NCI-H128 (cell line): ENCODE measurements at regions not wholly inside any gene's neighbourhood (a gene's known extent, or its start where the extent isn't known, plus 50 kb on each side); places are given as distances from the start of the nearest gene placed in this dataset.
"Not testable (repeated sequence)": the region's sequence is repeated elsewhere in the genome, so short reads cannot be mapped to it uniquely, and the experiment has no call there.

Experiments used
- DNase-seq: peaks from one replicate; lab custom pipeline; 2025; ENCODE audit not compliant: unreplicated experiment; lab: John Stamatoyannopoulos, UW

- no peak for DNase-seq
Measured at GRCh38 chr12:124707316-124707715, 139.9 kb upstream of the NCOR2 start.

GRCh38 chr12:124706363-124706762 lies 139.0 kb upstream of the NCOR2 start:
- DNase-seq, result no peak

DNA sequence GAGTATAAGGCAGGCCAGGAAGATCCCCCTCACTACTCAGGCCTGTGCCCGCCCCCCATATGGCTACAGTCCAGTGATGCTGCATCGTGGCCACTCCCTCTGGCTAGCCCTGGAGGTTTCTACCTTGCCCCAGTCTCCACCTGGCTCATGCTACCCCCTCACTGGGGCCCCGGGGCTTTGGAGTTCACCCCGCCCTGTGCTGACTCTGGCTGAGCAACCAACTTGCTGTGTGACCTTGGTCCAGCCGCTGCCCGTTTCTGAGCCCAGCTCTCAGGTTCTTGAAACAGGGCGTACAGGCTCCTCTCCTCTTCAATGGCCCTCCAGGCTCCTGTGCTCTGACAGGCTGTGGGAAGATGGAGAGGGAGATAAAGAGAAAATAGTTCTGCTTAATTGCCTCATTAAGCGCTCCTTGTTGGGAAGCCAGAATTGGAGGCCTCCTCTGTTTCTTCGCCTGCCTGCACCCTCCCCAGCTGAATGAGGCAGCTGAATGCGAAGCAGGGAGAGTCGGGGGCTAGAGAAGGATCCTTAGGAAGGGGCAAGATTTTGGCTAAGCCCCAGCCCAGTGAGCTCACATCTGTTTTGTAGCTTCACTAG lies 138.2 kb upstream of the NCOR2 start:
- no peak for DNase-seq

DNA sequence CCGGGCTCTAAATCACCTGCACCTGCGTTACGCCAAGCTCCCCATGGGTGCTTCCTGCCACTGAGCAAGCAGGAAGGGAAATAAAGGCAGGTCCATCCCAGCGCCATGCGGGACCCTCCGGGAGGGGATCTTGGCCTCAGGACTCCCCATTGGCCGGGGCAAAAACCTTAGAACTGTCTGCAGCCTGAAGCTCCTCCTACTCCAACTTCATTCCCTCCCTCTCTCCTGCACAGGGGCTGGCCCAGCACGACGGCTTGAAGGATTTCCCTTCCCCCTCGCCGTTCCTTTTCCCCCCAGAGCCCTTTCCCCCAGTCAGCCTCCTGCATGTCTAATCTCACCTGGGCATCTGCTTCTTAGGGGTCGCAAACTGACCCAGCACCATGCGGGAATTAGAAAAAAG lies 137.2 kb upstream of the NCOR2 start:
- DNase-seq, result no peak

DNA sequence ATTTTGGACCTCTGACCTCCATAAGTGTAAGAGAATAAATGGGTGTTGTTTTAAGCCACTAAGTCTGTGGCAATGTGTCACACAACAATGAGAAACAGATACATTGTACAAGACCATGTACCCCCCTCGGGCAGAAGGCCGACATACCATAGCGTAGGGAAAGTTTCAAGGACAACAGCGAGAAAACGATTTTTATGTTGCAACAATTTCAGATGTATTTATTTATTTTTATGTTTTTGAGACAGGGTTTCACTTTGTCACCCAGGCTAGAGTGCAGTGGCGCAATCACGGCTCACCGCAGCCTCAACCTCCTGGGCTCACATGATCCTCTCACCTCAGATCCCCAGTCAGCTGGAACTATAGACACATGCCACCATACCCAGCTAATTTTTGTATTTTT lies 136.4 kb upstream of the NCOR2 start:
- no peak for DNase-seq

DNA sequence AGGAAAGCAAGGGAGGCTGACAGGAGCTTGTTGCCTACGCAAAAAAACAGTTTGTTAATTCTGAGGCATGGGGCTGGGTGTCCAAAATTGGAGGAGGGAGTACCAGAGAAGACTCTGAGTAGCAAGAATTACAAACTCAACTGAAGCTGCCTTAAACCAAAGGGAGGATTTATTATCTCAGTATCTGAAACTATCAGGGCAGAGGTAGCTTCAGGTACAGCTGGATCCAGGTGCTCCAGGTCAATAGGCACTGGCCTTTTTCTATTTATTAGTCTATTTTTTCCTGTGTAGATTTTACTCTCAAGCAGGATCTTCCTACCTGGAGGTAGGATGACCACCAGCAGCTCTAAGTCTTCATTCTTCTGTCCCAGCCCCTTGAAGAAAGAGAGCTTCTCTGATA lies 135.3 kb upstream of the NCOR2 start:
- DNase-seq, result no peak

DNA sequence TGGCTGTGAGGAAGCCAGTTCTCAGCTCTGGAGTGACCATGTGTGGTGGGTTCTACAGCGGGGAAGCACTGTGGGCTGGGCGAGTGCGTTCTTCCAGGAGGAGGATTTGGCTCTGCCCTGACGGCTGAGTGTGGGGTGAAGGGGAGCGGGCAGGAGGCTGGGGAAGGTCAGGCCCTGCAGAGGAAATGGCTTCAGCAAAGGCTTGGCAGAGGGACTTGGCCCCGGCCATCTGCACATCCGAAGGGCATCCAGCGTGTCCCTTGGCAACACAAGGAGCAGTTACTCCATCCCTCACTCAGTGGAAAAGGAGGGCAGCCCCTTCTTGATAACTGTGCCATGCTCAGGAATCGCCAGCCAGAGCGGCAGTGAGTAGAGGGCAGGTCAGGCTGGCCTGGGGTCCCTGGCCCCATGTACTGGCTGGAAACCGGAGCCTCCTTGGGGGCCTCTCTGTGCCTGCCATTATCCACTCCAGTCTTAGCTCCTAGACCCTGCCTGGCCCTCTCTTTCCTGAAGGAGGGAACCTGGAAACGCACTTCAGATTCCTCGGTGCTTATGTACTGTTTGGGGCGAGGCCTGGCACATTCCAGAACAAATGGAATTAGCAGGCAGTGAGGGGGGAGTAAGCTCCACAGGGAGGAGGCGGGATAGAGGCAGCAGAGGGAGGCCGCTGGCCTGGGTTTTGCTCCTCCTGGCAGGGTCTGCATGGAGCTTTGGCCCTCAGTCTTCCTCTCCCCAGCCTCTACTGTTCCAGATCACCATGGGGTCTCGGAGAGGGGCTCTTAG lies 133.6 kb upstream of the NCOR2 start:
- DNase-seq, result no peak

- DNase-seq, result no peak
Measured at GRCh38 chr12:124699909-124700308, 132.5 kb upstream of the NCOR2 start.

- DNase-seq, result no peak
Measured at GRCh38 chr12:124698998-124699305, 131.5 kb upstream of the NCOR2 start.

GRCh38 chr12:124698211-124698997 lies 131.0 kb upstream of the NCOR2 start:
- no peak for DNase-seq

GRCh38 chr12:124697722-124698121 lies 130.3 kb upstream of the NCOR2 start:
- DNase-seq, result not testable (repeated sequence)

GRCh38 chr12:124696693-124697476 lies 129.5 kb upstream of the NCOR2 start:
- no peak for DNase-seq

GRCh38 chr12:124695861-124696260 lies 128.4 kb upstream of the NCOR2 start:
- no peak for DNase-seq

GRCh38 chr12:124694846-124695497 lies 127.6 kb upstream of the NCOR2 start:
- no peak for DNase-seq

- DNase-seq, result no peak
Measured at GRCh38 chr12:124694250-124694649, 126.8 kb upstream of the NCOR2 start.

DNA sequence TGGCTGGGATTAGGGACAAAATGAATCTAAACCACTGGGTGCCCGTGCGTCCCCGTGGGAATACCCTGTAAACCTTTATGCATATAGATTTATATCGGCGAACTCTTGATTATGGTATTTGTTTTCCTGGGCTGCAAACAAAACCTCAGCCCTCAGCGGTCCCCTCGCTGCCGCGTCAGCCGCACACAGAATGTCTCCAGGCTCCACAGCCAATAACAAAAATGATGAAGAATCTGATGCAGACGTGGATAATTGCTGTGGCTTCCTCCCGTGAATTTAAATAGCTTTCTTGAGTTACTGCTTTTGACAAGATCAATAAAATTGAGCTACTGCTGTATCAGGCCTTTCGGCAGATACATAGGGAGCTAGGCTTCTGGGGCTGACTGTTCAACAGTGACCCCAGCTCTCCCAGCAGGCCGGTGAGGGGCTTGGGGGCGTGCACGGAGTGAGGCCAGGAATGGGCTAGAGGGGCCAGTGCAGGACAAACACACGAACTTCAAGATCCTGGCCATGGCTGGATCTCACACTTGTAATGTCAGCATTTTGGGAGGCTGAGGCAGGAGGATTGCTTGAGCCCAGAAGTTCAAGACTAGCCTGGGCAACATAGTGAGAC lies 125.8 kb upstream of the NCOR2 start:
- DNase-seq, result no peak

- DNase-seq, result no peak
Measured at GRCh38 chr12:124692443-124692842, 125.0 kb upstream of the NCOR2 start.

GRCh38 chr12:124691429-124691828 lies 124.0 kb upstream of the NCOR2 start:
- DNase-seq, result no peak

DNA sequence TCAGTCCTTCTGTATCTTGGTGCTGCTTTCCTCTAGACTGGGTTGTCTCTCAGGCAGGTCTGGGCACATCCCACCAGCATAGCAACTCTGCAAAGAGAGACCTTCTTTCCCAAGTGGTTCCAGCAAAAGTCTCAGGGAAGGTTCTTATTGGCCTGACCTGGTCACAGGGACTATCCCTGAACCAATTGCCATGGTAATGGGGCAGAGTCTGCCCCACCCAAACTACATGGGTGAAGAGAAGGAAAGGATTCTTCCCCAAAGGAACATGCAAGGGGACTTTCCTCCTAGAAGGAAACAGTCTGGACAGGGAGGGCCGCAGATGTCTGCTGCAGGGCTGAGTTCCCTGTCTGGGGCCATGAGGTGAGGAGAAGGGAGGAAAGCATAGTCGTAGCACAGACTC lies 122.2 kb upstream of the NCOR2 start:
- no peak for DNase-seq

GRCh38 chr12:124688356-124688992 lies 121.1 kb upstream of the NCOR2 start:
- DNase-seq, result no peak
